ENCODE measurements at regions not wholly inside any gene's neighbourhood (a gene's known extent, or its start where the extent isn't known, plus 50 kb on each side); places are given as distances from the start of the nearest gene placed in this dataset.

- POLR2A ChIA-PET, result no interaction called here
Observed at GRCh38 chr2:167489325-167489724, 601.0 kb downstream of the XIRP2 start.

GRCh38 chr2:167487728-167488127 is 599.4 kb downstream of the XIRP2 start:
- ChIA-PET POLR2A (no interaction called here), CTCF (no interaction called here)
- no peak for TF ChIP-seq ARNT (IDR thresholded peaks at IDR 0.05)
- TF ChIP-seq FOXM1 (IDR thresholded peaks at IDR 0.05; ENCODE audit: borderline replicate concordance), result no peak
- no peak for TF ChIP-seq LEF1 (IDR thresholded peaks at IDR 0.05; ENCODE audit: borderline replicate concordance)
- no peak for TF ChIP-seq ZNF384 (IDR thresholded peaks at IDR 0.05)
- no peak for TF ChIP-seq PKNOX1 (IDR thresholded peaks at IDR 0.05)
- TF ChIP-seq SP1 (IDR thresholded peaks at IDR 0.05), result no peak
- TF ChIP-seq ELF4 (IDR thresholded peaks at IDR 0.05), result no peak
- no peak for TF ChIP-seq L3MBTL2 (conservative IDR thresholded peaks at IDR 0.05)
- TF ChIP-seq BHLHE40 (IDR thresholded peaks at IDR 0.05; ENCODE audit: borderline replicate concordance), result no peak
- no peak for TF ChIP-seq TARDBP (IDR thresholded peaks at IDR 0.05)
- no peak for TF ChIP-seq FOXK2 (IDR thresholded peaks at IDR 0.05)
- TF ChIP-seq CTBP1 (IDR thresholded peaks at IDR 0.05; ENCODE audit: borderline replicate concordance), result no peak
- TF ChIP-seq HDGF (IDR thresholded peaks at IDR 0.05; ENCODE audit: borderline replicate concordance), result no peak
- TF ChIP-seq FOXA1 (IDR thresholded peaks at IDR 0.05), result no peak
- TF ChIP-seq SUZ12 (IDR thresholded peaks at IDR 0.05), result no peak
- no peak for DNase-seq (ENCODE audit: extremely low spot score)

More at GRCh38 chr2:167489325-167489724, 601.0 kb downstream of the XIRP2 start:
- TF ChIP-seq TARDBP (IDR thresholded peaks at IDR 0.05), result no peak
- TF ChIP-seq SUZ12 (IDR thresholded peaks at IDR 0.05), result no peak
- no peak for TF ChIP-seq ARNT (IDR thresholded peaks at IDR 0.05)
- no peak for TF ChIP-seq SP1 (IDR thresholded peaks at IDR 0.05)
- no peak for TF ChIP-seq CTBP1 (IDR thresholded peaks at IDR 0.05; ENCODE audit: borderline replicate concordance)
- no peak for TF ChIP-seq L3MBTL2 (conservative IDR thresholded peaks at IDR 0.05)
- TF ChIP-seq ELF4 (IDR thresholded peaks at IDR 0.05), result no peak
- no peak for TF ChIP-seq NFRKB (IDR thresholded peaks at IDR 0.05)
- no peak for TF ChIP-seq FOXA1 (IDR thresholded peaks at IDR 0.05)
- no peak for TF ChIP-seq ZNF384 (IDR thresholded peaks at IDR 0.05)
- TF ChIP-seq LEF1 (IDR thresholded peaks at IDR 0.05; ENCODE audit: borderline replicate concordance), result no peak
- TF ChIP-seq FOXM1 (IDR thresholded peaks at IDR 0.05; ENCODE audit: borderline replicate concordance), result no peak
- no peak for TF ChIP-seq FOXK2 (IDR thresholded peaks at IDR 0.05)
- TF ChIP-seq HDGF (IDR thresholded peaks at IDR 0.05; ENCODE audit: borderline replicate concordance), result no peak
- no peak for TF ChIP-seq BHLHE40 (IDR thresholded peaks at IDR 0.05; ENCODE audit: borderline replicate concordance)
- TF ChIP-seq PKNOX1 (IDR thresholded peaks at IDR 0.05), result no peak
- CTCF ChIA-PET, result no interaction called here
- DNase-seq (ENCODE audit: extremely low spot score), result no peak

GRCh38 chr2:167484875-167485274 is 596.6 kb downstream of the XIRP2 start:
- ChIA-PET CTCF (no interaction called here), POLR2A (no interaction called here)
- no peak for DNase-seq (ENCODE audit: extremely low spot score)
- no peak for TF ChIP-seq L3MBTL2 (conservative IDR thresholded peaks at IDR 0.05)
- TF ChIP-seq FOXK2 (IDR thresholded peaks at IDR 0.05), result no peak
- TF ChIP-seq SUZ12 (IDR thresholded peaks at IDR 0.05), result no peak
- TF ChIP-seq NFRKB (IDR thresholded peaks at IDR 0.05), result no peak
- no peak for TF ChIP-seq PKNOX1 (IDR thresholded peaks at IDR 0.05)
- TF ChIP-seq ELF4 (IDR thresholded peaks at IDR 0.05), result no peak
- no peak for TF ChIP-seq SP1 (IDR thresholded peaks at IDR 0.05)

GRCh38 chr2:167480986-167481309 is 592.7 kb downstream of the XIRP2 start:
- no peak for TF ChIP-seq LEF1 (IDR thresholded peaks at IDR 0.05; ENCODE audit: borderline replicate concordance)
- no peak for TF ChIP-seq ELF4 (IDR thresholded peaks at IDR 0.05)
- TF ChIP-seq FOXM1 (IDR thresholded peaks at IDR 0.05; ENCODE audit: borderline replicate concordance), result no peak
- TF ChIP-seq ZNF384 (IDR thresholded peaks at IDR 0.05), result no peak
- TF ChIP-seq FOXA1 (IDR thresholded peaks at IDR 0.05), result no peak
- no peak for TF ChIP-seq TARDBP (IDR thresholded peaks at IDR 0.05)
- TF ChIP-seq SP1 (IDR thresholded peaks at IDR 0.05), result no peak
- no peak for TF ChIP-seq FOXK2 (IDR thresholded peaks at IDR 0.05)
- no peak for TF ChIP-seq HDGF (IDR thresholded peaks at IDR 0.05; ENCODE audit: borderline replicate concordance)
- TF ChIP-seq CTBP1 (IDR thresholded peaks at IDR 0.05; ENCODE audit: borderline replicate concordance), result no peak
- no peak for TF ChIP-seq L3MBTL2 (conservative IDR thresholded peaks at IDR 0.05)
- no peak for TF ChIP-seq ARNT (IDR thresholded peaks at IDR 0.05)
- ChIA-PET POLR2A (no interaction called here), CTCF (no interaction called here)
- no peak for DNase-seq (ENCODE audit: extremely low spot score)

GRCh38 chr2:167480232-167480985 is 592.1 kb downstream of the XIRP2 start:
- ChIA-PET CTCF (interaction anchor here (0.7 kb wide), 1 partner anchor 597 kb away, joined by 3 read pairs; no protein-coding TSS in a partner anchor), POLR2A (no interaction called here)
- no peak for TF ChIP-seq LEF1 (IDR thresholded peaks at IDR 0.05; ENCODE audit: borderline replicate concordance)
- no peak for TF ChIP-seq SP1 (IDR thresholded peaks at IDR 0.05)
- TF ChIP-seq BHLHE40 (IDR thresholded peaks at IDR 0.05; ENCODE audit: borderline replicate concordance), result no peak
- no peak for TF ChIP-seq TARDBP (IDR thresholded peaks at IDR 0.05)
- TF ChIP-seq ELF4 (IDR thresholded peaks at IDR 0.05), result no peak
- no peak for TF ChIP-seq SUZ12 (IDR thresholded peaks at IDR 0.05)
- TF ChIP-seq ZNF384 (IDR thresholded peaks at IDR 0.05), result no peak
- TF ChIP-seq L3MBTL2 (conservative IDR thresholded peaks at IDR 0.05), result no peak
- TF ChIP-seq HDGF (IDR thresholded peaks at IDR 0.05; ENCODE audit: borderline replicate concordance), result no peak
- no peak for TF ChIP-seq NFRKB (IDR thresholded peaks at IDR 0.05)
- no peak for TF ChIP-seq FOXK2 (IDR thresholded peaks at IDR 0.05)
- no peak for TF ChIP-seq FOXM1 (IDR thresholded peaks at IDR 0.05; ENCODE audit: borderline replicate concordance)
- TF ChIP-seq ARNT (IDR thresholded peaks at IDR 0.05), result no peak
- TF ChIP-seq FOXA1 (IDR thresholded peaks at IDR 0.05), result no peak
- no peak for TF ChIP-seq CTBP1 (IDR thresholded peaks at IDR 0.05; ENCODE audit: borderline replicate concordance)
- DNase-seq (ENCODE audit: extremely low spot score), result no peak

- TF ChIP-seq ELF4 (IDR thresholded peaks at IDR 0.05) (no peak), NFRKB (IDR thresholded peaks at IDR 0.05) (no peak), BHLHE40 (IDR thresholded peaks at IDR 0.05; ENCODE audit: borderline replicate concordance) (no peak), SUZ12 (IDR thresholded peaks at IDR 0.05) (no peak), LEF1 (IDR thresholded peaks at IDR 0.05; ENCODE audit: borderline replicate concordance) (no peak), L3MBTL2 (conservative IDR thresholded peaks at IDR 0.05) (no peak), FOXA1 (IDR thresholded peaks at IDR 0.05) (no peak), CTBP1 (IDR thresholded peaks at IDR 0.05; ENCODE audit: borderline replicate concordance) (no peak), FOXM1 (IDR thresholded peaks at IDR 0.05; ENCODE audit: borderline replicate concordance) (no peak), FOXK2 (IDR thresholded peaks at IDR 0.05) (no peak), ZNF384 (IDR thresholded peaks at IDR 0.05) (no peak), PKNOX1 (IDR thresholded peaks at IDR 0.05) (no peak), TARDBP (IDR thresholded peaks at IDR 0.05) (no peak)
- DNase-seq (ENCODE audit: extremely low spot score), result no peak
- ChIA-PET CTCF (no interaction called here), POLR2A (no interaction called here)
Observed at GRCh38 chr2:167478196-167478595, 589.9 kb downstream of the XIRP2 start.
